Prostate gland (tissue), 2 donors: ENCODE measurements at regions not wholly inside any gene's neighbourhood (a gene's known extent, or its start where the extent isn't known, plus 50 kb on each side); places are given as distances from the start of the nearest gene placed in this dataset.

Experiments used
- POLR2A ChIP-seq: fragments of 450-650 bp; IDR thresholded peaks from one replicate; pipeline ENCODE4 v1.6.1; 2016; ENCODE audit warnings: antibody characterized with exemption, mild to moderate bottlenecking
- TF ChIP-seq, protein P1 (sequence below), 4 experiments: fragments of 200-600 bp in 2 of 4; fragments of 450-650 bp in 2 of 4; sonication (generic) in 2 of 4; IDR thresholded peaks; 1 replicate in 3 of 4; 2 replicates in 1 of 4; pipeline ENCODE4 v1.5.1; 2016 to 2019; ENCODE audit warnings: antibody characterized with exemption in 4 of 4, mild to moderate bottlenecking in 2 of 4, moderate library complexity in 2 of 4

DNA sequence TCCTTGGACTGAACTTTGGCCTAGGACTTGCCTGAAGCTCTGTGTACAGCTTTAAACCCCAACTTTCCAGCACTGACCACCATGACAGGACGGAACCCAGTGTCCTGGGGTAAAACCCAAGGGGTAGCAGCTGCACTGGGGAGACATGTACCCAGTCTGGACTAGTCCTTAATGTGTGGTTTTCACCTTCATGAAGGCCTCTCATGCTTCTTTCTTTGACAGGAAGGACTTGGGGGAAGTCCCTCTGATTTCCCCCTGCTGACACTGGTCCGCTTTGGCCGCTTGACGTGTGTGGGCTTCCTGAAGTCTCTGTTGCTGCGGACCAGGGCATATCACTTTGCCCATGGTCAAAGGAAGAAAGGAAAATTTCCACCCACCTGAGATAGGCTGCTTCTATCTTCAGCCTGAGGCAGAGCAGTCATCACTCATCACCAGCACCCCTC lies 66.3 kb upstream of the PRDX6 start:
- TF ChIP-seq POLR2A = no peak
- TF ChIP-seq, protein P1, sequence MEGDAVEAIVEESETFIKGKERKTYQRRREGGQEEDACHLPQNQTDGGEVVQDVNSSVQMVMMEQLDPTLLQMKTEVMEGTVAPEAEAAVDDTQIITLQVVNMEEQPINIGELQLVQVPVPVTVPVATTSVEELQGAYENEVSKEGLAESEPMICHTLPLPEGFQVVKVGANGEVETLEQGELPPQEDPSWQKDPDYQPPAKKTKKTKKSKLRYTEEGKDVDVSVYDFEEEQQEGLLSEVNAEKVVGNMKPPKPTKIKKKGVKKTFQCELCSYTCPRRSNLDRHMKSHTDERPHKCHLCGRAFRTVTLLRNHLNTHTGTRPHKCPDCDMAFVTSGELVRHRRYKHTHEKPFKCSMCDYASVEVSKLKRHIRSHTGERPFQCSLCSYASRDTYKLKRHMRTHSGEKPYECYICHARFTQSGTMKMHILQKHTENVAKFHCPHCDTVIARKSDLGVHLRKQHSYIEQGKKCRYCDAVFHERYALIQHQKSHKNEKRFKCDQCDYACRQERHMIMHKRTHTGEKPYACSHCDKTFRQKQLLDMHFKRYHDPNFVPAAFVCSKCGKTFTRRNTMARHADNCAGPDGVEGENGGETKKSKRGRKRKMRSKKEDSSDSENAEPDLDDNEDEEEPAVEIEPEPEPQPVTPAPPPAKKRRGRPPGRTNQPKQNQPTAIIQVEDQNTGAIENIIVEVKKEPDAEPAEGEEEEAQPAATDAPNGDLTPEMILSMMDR (IDR thresholded peaks at IDR 0.05) = no peak
